Fibroblast of peridontal ligament (primary cell): ENCODE measurements at regions not wholly inside any gene's neighbourhood (a gene's known extent, or its start where the extent isn't known, plus 50 kb on each side); places are given as distances from the start of the nearest gene placed in this dataset.
A peak's percentile ranks its signal among the peaks of the same experiment; 100 is the strongest.

Experiments used
- DNase-seq: peaks from one replicate; pipeline ENCODE4 v3.0.0-alpha.2; 2010; ENCODE audit errors: extremely low read depth

- no peak for DNase-seq
Observed at GRCh38 chr6:6704103-6705060, 115.9 kb downstream of the LY86 start.

GRCh38 chr6:6705061-6705425 lies 116.5 kb downstream of the LY86 start:
- DNase-seq, result no peak

GRCh38 chr6:6705915-6706675 lies 117.6 kb downstream of the LY86 start:
- no peak for DNase-seq

GRCh38 chr6:6707143-6707542 lies 118.6 kb downstream of the LY86 start:
- no peak for DNase-seq

- no peak for DNase-seq
Observed at GRCh38 chr6:6709106-6709505, 120.6 kb downstream of the LY86 start.

- no peak for DNase-seq
Observed at GRCh38 chr6:6711031-6711785, 122.7 kb downstream of the LY86 start.

GRCh38 chr6:6711832-6712448 lies 123.4 kb downstream of the LY86 start:
- DNase-seq, result no peak

- DNase-seq, result peak; percentile 27
Observed at GRCh38 chr6:6712449-6713403, 124.2 kb downstream of the LY86 start.

- DNase-seq, result no peak
Observed at GRCh38 chr6:6713657-6714056, 125.1 kb downstream of the LY86 start.

GRCh38 chr6:6714118-6714897 lies 125.8 kb downstream of the LY86 start:
- DNase-seq, result no peak

- no peak for DNase-seq
Observed at GRCh38 chr6:6714953-6715352, 126.4 kb downstream of the LY86 start.

- no peak for DNase-seq
Observed at GRCh38 chr6:6715465-6715864, 126.9 kb downstream of the LY86 start.

GRCh38 chr6:6716998-6717763 lies 128.7 kb downstream of the LY86 start:
- no peak for DNase-seq

GRCh38 chr6:6717953-6718352 lies 129.4 kb downstream of the LY86 start:
- no peak for DNase-seq

GRCh38 chr6:6721606-6722005 lies 133.1 kb downstream of the LY86 start:
- no peak for DNase-seq

GRCh38 chr6:6722195-6722594 lies 133.7 kb downstream of the LY86 start:
- DNase-seq, result no peak

GRCh38 chr6:6723361-6723760 lies 134.8 kb downstream of the LY86 start:
- no peak for DNase-seq

- DNase-seq, result peak; percentile 35
Observed at GRCh38 chr6:6723921-6724538, 135.5 kb downstream of the LY86 start.
